Midbrain (tissue), 1 donor: ENCODE measurements at regions not wholly inside any gene's neighbourhood (a gene's known extent, or its start where the extent isn't known, plus 50 kb on each side); places are given as distances from the start of the nearest gene placed in this dataset.

Source experiments
- DNase-seq: peaks from one replicate; lab custom pipeline; 2025; lab: John Stamatoyannopoulos, UW

GRCh38 chr12:124726596-124727263 is 136.9 kb downstream of the SCARB1 start:
- DNase-seq, result no peak

DNA sequence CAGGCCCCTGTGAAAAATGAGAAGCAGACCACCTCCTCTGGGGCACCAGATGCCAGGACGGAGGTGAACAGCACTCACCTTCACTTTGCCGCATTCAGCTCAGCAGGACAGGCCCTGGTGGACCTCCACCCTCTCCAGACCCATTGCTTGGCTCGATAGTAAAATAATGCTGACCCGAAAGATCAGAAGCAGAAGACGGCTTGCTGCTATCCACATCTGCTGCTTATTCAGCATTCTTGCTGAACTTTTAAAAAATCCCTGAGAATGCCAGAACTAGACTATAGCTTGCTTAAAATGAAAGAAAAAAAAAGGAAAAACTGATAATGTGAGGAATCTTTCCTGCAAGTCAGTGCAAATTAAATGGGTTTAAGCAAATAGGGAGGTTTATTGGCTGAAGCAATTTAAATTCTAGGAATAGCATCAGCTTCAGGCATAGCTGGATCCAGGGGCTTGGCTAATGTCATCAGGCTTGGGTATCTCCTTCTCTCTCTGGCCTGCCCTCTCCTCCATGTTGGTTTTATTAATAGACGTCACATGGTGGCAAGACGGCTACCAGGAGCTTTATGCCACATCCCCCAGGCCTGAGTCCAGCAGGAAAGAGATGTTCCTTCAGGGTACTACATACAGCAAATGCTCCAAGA is 137.9 kb downstream of the SCARB1 start:
- DNase-seq, result no peak

DNA sequence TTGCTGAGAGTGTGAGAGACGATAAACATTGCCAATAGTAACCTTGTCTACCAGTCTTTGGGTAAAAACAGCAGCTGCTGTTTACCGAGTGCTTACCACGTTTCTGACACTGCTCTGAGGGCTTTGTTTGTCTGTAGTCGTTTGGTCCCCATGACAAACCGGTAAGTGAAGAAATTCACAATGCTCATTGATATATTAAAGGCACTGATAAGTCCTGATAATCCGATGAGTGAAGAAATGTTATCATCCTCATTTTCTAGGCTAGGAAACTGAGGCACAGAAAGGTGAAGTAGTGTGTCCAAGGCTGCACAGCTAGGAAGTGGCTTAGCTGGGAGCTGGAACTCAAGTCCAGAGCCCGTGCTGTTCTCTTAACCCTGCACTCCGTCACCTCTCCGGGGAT is 138.6 kb downstream of the SCARB1 start:
- no peak for DNase-seq

DNA sequence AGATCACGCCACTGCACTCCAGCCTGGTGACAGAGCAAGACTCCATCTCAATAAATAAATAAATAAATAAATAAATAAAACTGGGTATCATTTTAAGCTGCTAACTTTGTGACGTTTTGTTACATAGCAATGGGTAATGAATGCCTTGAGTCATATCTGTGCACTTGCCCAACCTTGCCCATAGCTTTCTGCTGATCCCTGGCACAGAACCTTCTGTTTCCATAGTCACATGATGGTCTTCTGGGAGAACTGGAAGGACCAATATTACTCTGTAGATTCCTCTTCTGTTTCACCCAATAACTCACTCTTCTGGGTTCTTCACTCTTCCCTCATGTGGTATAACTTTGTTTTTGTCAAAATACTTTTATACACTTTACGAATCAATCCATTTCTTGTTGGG is 140.8 kb downstream of the SCARB1 start:
- no peak for DNase-seq

DNA sequence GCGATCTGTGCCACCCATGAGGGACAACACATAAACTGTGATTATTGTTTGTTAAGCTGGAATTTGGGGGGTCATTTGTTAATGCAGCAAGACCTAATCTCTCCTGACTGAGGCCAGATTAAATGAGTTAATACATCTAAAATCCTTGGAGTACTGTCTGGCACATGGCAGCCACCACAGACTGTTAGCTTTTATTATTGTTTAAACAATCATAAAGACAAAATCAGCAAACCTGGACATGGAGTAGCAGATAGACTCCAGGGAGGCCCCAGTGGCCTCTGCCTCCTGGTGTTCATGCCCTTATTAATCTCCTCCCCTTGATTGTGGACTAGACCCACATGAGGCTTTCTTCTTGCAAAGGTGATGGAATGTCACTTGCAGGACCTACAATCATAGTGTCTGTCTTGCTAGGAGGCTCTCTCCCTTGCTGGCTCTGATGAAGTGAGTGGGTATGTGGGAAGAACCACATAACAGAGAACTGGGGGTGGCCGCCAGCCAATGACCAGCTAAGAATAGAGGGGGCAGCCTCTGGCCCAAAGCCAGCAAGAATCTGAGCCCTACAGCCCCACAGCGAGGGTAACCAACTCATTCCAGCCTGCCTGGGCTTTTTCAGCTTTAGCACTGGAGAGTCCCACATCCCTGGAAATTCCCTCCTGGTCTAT is 142.0 kb downstream of the SCARB1 start:
- DNase-seq, result no peak

DNA sequence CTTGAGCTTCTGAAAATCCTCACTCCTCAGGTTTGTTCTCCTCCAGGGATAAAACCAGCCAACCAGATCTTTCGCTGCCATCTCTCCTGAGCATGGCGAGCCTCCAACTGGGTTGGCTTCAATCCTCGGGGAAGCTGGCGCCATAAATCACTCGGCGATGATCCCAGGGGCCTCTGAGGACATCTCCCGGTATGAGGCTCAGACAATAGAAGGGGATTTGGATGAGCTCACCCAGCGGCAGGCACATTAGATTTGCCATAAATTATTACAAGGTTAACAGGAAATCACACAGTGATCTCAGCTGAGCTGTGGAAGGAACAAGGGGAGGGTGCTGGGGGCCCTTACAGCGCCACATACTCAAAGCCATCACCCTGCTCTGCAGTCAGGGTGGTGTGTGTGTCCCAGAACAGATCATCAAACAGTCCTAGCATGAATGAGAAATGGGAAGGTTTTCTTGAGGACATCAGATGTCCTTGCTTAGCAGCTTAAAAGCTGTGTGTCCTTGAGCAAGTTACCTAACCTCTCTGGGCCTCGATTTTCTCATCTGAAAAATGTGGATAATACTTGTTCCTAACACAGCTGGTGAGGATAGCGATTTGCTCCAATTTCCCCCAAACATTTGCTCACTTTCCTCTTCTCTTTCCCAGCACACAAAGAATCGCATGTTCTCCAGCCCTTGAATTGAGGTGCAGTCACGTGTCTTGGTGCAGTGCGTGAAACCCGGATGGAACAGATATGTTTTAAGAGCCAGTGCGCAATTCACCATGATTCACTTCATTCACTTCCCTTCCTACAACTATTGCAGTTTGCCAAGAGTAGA is 142.8 kb downstream of the SCARB1 start:
- DNase-seq, result peak; percentile 44

DNA sequence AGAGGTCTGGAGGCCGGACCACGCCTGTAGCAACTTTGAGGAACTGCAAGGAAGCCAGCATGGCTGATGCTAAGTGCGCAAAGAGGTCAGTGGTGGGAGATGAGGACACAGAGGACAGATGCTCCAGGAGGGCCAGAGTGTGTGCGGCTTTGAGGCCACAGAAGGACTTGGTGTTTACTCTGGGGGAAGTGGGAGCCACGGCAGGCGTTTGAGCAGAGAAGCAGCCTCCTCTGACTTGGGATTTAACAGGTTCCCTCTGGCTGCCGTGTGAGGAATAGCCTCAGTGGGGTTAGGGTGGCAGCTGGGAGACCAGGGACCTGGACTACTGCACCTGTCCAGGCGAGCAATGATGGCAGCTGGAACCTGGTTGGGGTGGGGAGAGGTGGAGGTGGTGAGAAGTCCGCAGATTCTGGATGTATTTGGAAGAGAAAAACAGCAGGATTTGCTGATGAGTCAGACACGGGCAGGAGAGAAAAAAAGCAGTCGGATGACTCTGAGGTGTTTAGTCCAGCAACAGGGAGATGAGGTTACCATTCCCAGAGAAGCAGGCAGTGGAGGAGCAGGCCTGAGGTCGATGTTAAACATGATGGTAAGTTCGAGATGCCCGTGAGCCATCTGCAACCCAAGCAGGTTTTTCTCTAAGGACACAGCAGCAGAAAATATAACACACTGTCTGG is 143.5 kb downstream of the SCARB1 start:
- DNase-seq, result no peak

DNA sequence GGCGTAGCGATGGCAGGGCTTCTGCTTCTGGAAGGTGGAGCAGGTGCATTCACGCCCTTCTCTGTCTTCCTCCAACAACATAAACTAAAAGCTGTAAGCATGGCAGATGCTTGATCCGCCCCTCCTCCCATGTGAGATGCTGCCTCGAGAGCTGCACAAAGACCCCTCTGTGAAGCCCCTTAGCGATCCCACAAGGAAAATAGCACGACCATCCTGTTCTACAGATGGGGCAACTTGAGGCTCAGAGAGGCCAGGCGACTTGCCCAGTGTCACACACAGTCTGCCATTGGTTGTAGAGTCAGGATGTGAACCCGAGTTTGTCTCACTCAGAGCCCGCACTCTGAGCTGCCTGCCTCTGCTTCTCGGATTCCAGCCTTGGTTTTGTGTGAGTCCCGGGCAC is 144.4 kb downstream of the SCARB1 start:
- DNase-seq, result no peak

- no peak for DNase-seq
These were observed 145.2 kb downstream of the SCARB1 start for GRCh38 chr12:124718458-124718857.

DNA sequence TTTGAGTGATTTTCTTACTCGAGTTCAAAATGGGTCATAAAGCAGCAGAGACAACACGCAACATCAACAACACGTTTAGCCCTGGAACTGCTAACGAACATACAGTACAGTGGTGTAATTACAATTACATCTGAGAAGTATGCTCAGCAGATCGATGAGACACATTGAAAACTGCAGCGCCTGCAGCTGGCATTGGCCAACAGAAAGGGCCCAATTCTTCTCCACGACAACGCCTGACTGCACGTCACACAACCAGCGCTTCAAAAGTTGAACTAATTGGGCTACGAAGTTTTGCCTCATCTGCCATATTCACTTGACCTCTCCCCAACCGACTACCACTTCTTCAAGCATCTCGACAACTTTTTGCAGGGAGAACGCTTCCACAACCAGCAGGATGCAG is 145.6 kb downstream of the SCARB1 start:
- no peak for DNase-seq

DNA sequence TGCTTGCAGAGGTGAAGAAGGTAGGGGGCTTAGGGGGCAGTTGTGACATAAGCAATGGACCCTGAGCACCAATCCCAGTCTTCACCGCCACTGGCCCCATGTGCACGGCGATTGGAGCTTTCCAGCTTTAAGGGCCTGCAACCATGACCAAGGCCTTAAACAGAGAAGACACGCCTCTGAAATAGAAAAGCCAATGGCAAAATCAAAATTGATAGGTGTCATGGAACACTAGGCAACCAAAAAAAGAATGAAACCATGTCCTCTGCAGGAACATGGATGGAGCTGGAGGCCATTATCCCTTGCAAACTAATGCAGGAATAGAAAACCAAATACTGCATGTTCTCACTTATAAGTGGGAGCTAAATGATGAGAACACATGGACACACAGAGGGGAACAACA is 146.3 kb downstream of the SCARB1 start:
- no peak for DNase-seq

DNA sequence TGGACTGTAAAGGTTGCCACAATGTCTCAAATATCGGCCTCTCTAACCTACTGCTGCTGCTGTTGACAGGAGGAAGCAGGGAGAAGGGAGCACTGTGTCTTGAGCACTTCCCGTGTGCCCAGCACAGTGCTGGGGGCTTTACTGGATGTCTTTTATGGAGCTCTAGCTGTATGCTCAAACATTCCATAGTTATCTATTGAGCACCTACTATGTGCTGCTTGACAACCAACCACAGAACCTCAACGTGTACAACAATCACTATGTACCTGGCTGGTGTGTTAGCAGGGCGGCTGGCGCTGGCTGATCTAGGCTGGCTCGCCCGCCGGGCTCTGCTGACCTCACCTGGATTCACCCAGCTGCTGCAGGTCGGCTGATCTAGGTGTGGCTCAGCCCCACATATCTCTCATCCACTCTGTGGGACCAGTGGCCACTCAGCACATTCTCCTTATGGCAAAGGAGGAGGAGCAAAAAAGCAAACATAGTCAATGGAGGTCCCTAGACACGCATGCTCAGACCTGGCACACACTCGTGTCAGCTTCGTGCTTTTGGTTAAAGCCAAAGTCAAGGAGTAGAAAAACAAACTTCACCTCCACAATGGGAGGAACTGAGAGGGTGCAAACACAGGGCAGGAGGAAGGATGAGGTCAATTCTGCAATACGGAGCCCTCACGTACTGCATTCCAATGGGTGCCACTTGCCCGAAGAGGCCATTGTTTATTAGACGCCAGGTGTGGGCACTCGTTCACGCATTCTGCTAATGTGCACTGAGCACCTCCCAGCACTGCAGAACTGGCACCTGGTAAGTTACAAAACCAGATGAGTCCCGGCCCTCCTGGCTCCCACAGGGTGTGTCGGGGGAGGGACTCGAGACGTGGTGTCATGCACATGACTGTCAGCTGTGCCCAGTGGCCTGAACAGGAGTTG is 147.2 kb downstream of the SCARB1 start:
- DNase-seq, result no peak

- DNase-seq, result no peak
These were observed 147.9 kb upstream of the NCOR2 start for GRCh38 chr12:124715121-124715990.

GRCh38 chr12:124713436-124714082 is 146.1 kb upstream of the NCOR2 start:
- DNase-seq, result peak; percentile 46

GRCh38 chr12:124713041-124713435 is 145.6 kb upstream of the NCOR2 start:
- no peak for DNase-seq

GRCh38 chr12:124711344-124711743 is 143.9 kb upstream of the NCOR2 start:
- DNase-seq, result no peak

GRCh38 chr12:124709722-124710687 is 142.6 kb upstream of the NCOR2 start:
- DNase-seq, result no peak

DNA sequence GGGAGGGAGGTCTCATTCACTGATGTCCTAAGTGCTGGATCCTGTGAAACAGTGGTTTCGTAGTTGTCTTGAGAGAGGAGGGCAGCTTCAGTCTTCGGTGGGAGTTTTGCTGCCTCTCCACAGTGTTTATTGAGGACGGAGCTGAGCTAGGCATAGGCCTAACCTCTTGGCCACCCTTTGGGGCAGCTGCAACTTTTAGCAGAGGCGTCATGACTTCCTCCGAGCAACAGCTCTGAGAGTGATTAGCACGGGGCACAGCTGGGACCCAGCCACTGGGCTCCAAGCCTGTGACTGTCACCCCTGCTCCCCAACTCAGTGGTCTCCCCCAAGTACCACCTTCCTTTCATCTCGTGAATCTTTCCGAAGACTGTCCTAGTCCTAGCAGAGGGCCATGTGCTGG is 139.9 kb upstream of the NCOR2 start:
- DNase-seq, result no peak
